GM18526 (cell line): ENCODE measurements at regions not wholly inside any gene's neighbourhood (a gene's known extent, or its start where the extent isn't known, plus 50 kb on each side); places are given as distances from the start of the nearest gene placed in this dataset.

Experiments used
- POLR2A ChIP-seq: IDR thresholded peaks from 3 replicates; pipeline ENCODE4 v1.6.1; 2011; ENCODE audit not compliant: insufficient read length; ENCODE audit errors: extremely low read depth

DNA sequence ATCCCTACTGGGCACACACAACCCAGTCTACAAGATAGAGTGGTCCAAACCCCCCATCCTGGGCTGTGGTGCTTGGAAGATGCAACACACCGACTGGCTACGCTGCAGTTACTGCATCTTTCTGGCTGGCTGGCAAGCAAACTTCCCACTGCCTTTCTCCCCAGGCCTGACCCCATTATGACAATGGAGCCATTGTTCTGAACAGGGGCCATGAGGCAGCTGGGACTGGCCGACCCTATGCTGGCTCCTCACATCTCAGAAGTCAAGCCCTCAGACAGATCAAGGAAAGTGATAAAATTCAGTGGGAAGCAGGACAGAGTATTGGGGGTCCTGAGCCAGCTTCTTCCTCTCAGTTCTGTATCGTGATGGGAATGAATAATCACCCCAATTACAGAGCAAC lies 364.1 kb upstream of the ASIC2 start:
- no peak for TF ChIP-seq POLR2A

DNA sequence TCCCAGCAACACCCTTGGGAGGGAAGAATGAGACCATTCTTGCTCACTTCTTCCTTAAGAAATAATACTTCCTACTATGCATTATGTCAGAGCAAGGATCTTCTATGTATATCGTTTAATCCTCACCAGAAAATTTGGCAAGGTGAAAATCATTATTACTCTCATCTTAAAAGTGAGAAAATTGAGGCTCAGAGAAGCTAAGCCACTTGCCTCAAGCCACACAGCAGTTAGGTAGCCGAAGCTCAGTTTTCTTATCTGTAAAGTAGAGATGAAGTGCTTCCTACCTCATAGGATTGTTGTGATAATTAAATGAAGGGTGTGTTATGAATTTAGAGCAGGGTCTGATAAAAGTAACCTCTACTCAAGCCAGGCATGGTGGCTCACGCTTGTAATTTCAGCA lies 368.9 kb upstream of the ASIC2 start:
- no peak for TF ChIP-seq POLR2A

DNA sequence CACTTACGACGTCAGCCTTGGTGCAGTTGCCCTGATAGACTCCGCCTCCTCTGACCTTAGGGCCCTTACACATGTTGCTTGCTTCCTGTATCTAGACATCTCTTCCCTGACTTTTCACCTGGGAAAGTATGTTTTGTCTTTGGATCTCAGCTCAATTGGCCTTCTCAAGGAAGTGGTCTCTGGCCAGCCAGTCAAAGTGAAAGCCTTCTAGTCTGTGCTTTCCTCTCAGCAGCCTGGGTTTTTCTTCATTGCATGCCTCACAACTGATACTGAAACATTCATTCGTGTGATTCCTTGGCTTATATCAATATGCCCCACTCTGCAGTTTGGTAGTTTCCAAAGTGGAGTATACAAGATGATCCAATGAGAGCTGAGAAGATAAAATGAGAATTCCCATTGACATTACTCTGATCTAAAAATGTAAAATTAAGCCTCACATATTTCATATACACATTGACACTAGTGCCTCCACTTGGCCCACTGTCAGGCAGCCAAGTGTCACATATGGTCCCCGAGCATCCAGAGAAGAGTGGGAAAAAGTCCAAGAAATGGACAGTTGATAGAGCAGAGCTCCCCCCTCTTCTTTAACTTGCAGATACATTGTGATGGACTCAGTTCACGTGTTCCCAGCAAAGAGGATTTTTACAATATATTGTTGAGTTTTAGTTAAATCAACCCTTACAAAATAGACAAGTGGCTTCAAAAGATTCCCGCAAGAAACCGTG lies 371.2 kb upstream of the ASIC2 start:
- TF ChIP-seq POLR2A, result no peak

DNA sequence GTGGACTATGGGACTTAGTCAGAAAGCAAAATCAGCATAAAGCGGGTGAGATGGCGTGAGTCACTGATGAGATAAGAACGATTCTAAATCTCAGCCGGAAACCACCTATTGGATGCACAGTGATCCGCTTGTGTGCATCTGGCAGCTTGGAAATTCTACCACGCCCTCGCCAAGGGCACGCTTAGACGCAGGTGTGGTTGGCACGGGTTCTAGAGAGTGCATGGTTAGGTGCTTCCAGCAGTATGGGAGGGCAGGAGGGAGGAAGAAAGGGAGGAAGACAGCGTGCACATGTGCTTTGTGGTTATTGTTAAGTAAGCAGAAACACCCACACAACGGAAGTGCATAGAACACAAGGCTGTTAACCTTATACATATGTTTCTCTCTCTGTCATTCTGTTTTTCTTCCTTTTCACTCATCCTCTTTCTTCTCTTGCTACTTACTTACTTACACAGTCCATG lies 374.0 kb upstream of the ASIC2 start:
- no peak for TF ChIP-seq POLR2A

DNA sequence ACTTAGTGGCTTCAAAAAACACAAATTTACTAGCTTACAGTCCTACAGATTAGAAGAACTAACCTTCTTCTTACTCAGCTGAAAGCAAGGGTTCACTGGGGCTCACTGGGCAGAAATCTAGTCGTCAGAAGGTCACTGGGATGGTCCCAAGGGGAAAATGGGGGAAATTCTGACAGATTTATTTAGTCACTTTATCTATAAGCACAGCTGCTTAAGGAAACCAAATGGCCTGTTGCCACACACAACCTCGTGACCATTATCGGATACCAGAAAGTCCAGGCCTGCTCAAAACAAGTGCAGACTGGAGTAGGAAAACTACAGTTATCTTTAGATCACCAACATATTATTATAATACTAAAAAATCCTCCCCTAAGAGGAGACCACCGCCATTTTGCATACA lies 374.6 kb upstream of the ASIC2 start:
- TF ChIP-seq POLR2A, result no peak

DNA sequence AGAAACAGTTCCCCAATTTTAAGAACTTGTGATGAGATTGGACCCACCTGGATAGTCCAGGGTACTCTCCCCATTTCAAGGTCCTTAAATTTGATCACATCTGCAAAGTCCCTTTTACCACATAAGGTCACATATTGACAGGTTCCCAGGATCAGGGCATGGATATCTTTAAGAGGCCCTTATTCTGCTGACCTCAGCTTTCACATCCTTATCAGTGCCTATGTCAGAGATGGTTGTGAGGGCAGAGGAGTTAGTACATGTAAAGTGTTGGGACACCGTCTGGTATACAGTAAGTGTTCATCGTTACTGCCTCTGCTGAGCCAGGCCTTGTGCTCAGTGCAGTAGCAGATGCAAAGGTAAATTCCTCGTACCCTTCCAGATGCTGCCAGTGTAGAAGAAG lies 375.4 kb upstream of the ASIC2 start:
- TF ChIP-seq POLR2A, result no peak

DNA sequence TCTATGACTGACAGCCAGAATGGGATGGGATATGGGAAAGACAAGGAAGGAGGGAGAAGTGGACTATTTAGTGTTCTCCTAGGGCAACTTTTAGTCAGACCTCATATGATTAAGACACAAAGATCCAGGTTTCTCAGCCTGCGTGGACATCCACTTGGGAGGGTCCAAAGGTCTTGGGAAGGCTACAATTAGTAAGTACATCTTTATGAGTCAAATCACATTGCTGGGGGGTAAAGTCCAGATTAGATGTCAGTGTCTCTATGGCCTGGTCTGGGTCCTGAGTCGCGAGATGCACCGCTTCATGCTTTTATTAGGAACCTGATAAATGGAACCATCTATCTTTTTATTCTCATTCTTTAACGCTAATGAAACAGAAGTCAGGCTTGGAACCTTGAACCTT lies 378.4 kb upstream of the ASIC2 start:
- no peak for TF ChIP-seq POLR2A

DNA sequence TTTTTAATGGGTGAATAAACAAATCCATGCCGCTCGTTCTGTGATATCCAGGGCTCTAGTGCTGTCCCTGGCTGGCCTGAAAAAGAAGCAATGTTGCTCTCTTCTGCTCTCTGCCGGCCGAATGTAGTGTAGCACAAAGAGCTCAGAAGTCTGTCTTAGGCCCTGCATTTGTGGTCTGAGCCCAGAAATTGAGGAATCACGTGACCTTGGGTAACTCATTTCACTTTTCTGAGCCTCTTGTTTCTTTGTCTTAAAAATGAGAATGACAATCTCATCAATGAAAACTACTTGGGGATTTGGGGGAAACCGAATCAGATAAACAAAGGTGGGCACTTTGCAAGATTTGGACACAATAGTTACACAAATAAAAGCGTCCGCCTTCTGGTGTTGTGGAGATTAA lies 381.6 kb upstream of the ASIC2 start:
- TF ChIP-seq POLR2A, result no peak

DNA sequence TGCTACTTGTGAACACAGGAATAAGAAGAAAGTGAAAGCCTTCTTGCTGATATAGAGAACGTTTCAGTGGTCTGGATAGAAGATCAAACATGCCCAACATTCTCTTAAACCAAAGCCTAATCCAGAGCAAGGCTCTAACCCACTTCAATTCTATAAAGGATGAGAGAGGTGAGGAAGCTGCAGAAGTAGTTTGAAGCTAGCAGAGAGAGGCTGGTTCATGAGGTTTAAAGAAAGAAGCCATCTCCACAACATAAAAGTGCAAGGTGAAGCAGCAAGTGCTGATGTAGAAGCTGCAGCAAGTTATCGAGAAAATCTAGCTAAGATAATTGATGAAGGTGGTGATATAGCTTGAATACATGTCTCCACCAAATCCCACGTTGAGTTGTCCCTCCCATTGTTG lies 383.3 kb upstream of the ASIC2 start:
- no peak for TF ChIP-seq POLR2A

DNA sequence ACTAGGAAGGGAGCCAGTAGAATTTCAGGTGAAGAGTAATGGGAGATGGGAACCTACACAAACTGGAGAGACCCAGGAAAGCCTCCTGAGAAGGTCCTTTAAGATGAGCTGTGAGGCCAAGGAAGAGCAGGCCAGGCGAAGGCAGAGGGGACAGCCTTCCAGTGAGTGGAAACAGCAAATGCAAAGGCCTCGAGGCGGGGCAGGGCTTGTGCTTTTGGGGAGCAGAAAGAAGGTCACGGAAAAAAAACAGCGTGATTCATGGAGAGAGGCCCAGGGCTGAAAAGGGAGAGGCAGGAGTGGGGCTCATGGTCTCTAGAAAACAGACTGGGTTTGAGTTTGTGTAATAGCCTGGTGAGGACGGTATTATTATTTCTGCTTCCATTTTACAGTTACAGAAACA lies 386.5 kb upstream of the ASIC2 start:
- TF ChIP-seq POLR2A, result no peak

DNA sequence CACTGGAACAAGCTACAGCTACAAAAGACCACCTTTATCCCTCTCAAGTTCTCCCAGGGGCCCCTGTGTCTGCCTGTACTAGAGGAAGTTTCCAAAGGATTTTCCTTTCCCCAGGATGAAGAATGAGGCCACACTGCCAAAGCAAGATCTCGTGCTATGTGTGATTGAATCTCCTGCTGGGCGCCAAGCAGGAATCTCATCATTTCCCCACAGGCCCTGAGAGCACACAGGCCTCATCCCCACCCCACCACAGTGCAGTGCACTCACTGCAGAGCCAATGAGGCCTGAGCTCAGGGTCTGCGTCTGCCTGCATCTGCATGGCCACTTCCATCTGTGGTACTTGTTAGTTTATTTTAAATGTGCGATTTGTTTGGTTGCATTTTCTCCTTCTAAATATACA lies 387.4 kb upstream of the ASIC2 start:
- TF ChIP-seq POLR2A, result no peak

DNA sequence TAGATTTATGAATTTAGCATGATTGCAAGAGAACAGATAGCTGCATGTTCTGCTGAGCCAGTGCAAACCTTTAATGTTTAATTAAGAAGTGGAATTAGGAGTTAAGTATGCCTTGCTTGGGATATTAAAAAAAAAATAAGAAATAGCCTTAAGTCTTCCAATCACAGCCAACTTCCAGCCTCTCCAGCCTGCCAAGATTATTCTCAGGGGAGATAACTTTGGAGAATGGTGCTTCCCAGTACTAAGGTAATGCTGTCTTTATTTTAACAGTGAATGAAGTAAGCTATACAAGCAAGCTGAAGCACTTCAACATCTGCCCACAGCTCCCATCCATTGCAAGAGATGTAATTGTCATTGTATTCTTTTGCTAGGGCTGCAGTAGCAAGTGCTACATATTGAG lies 389.5 kb upstream of the ASIC2 start:
- TF ChIP-seq POLR2A, result no peak

DNA sequence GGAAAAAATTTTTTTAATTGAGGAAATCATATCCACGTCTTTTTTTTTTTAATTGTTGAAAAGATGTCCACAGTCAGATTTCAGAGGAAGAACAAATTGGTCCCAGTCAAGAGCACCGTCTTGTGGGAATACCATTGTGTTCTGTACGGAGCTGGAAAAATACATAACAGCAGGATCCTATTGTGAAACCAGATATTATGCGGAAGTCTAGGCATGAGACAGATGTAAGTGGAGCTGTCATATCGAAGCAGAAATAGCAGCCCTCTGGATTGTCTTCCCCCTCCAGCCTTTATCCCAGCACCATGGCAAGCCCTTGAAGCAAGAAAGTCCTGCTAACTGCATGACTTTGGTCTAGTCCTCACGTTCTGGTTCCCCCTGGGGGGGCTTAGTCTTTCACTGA lies 391.6 kb upstream of the ASIC2 start:
- no peak for TF ChIP-seq POLR2A

DNA sequence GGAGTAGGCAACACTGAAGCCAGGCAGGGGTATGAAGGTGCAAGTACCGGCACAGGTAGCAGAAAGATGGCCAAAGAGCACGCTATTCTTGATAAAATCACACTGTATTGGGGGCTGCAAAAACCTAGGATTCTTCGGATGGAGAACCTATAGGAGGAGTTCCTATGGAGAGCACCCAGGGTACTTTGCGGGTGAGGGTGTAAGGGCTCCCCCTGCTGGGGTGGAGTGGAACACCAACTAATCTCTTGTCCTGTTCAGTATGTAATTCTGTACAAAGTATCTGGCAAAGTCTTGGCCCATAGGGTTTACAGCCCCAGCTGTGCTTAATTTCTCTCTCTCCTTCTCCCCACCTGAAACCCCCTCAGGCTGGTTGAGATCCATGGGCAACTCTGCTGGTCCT lies 393.1 kb upstream of the ASIC2 start:
- no peak for TF ChIP-seq POLR2A

DNA sequence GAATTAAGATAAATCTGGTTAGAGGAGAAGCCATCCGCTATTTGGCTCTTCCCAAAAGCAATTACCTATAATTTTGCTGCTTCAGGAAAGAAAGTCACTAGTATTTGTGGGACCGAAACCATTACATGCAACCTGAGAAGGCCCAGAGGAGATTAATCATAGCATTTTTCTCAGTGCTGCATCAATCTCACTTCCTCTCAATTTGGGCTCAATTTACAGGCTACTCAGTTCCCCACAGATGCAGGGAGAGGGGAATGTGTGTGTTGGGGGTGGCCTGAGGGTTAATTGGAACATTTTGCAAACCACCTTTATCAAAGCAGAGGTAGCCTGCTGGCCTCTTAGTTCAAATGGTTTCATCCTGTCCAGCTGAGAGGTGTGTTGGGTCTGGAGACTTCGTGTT lies 394.7 kb upstream of the ASIC2 start:
- no peak for TF ChIP-seq POLR2A

DNA sequence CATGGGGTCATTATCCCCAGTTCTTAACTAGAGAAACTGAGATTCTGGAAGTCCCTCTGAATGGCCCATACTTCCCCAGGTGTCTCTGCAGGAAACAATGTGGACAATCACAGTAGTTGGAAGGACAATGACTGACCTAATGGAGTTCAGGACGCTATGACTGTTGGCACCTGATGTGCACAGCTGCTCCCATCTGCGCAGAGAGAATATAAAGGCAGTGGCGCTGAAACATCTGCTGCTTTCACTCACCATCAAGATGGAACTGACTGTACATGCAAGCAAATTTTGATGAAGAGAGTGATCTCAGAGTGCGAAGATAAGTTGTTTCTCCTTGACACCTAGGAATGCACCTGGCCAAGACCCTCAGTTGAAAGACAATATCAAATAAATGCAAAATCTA lies 395.7 kb upstream of the ASIC2 start:
- TF ChIP-seq POLR2A, result no peak

DNA sequence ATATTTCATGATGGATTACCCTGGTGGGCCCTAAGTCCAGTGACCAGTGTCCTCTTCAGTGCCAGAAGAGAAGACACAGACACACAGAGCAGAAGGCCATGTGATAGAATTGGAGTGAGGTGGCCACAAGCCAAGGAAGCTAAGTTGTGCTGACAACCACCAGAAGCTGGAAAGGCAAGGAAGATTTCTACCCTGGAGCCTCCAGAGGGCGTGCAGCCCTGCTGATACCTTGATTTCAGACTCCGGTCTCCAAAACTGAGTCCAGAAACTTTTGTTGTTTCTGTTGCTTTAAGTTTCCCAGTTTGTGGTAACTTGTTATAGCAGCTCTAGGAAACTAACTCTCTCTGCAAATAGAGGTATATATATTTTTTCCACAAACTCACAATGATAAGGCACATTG lies 396.6 kb upstream of the ASIC2 start:
- no peak for TF ChIP-seq POLR2A
